ENCODE measurements at regions not wholly inside any gene's neighbourhood (a gene's known extent, or its start where the extent isn't known, plus 50 kb on each side); places are given as distances from the start of the nearest gene placed in this dataset.
A peak's percentile ranks its signal among the peaks of the same experiment; 100 is the strongest.

DNA sequence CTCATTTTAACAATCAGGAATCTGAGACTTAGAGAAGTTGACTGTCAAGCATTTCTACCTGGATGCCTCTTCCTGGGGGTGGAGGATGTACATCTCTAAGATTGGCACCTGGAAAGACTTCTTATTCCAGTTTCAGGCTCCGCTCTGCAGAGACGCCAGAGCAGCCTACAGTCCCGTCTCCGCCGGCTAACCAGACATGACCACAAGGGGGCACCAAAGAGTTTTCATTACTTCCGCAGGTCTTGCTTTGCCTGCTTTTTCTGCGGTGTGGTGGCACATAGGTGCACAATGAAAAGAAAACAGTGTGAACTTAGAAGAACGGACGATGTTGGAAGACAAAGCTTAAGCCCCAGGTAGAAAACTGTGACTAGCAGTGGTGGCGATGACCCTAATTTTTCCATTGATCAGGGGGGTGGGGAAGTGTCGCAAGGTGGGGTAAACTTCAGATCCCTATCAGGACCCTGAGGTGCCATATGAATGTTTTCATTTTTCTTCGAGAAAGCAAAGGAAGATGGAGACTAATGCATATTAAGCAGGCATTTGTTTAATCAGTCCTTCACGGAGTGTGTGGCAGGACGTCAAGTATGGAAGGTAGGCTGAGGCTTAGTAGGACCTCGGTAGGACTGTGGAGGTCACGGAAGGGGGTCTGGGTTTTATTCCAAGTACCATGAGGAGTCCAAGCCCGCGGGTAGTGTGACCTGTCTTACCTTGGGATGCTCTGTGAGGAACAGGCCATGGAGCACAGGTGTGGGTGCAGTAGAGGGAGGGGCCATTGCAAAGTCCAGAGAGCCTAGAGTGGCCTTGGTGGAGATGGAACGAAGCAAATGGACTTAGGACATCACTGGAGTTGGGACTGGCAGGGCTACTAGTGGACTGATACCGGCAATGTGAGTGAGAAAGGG lies 60.1 kb upstream of the SORCS3 start:
- no peak overlapping the region for H2AFZ ChIP-seq (ENCODE audit: low read length)
- peak; percentile 50 for DNase-seq (ENCODE audit: low spot score)
- H3K79me2 ChIP-seq (ENCODE audit: insufficient read depth, low read depth, low read length) = no peaks in the 10 kb centered on the region
- H4K20me1 ChIP-seq (ENCODE audit: insufficient read depth, low read length) = no peaks in the 10 kb centered on the region
- no peaks in the 10 kb centered on the region for H3K4me1 ChIP-seq (ENCODE audit: insufficient read depth, low read length, poor library complexity, severe bottlenecking)
- H3K36me3 ChIP-seq (ENCODE audit: insufficient read depth, low read length) = no peaks in the 10 kb centered on the region
- H3K4me3 ChIP-seq (ENCODE audit: low read depth, low read length, poor library complexity, severe bottlenecking) = no peak overlapping the region
- POLR2A ChIA-PET = no interaction called here
- no peaks in the 10 kb centered on the region for H3K9me2 ChIP-seq (ENCODE audit: insufficient read depth, low read length)
- H3K9me3 ChIP-seq (ENCODE audit: low read length) = no peaks in the 10 kb centered on the region
- no peak overlapping the region for H3K4me2 ChIP-seq (ENCODE audit: low read length)
- no TSS peak for BruUV-seq (replicated peaks)
- no peak overlapping the region for H3K27ac ChIP-seq (ENCODE audit: low read depth, low read length, poor library complexity, severe bottlenecking)
- CTCF ChIA-PET (ENCODE audit: unreplicated experiment) = no interaction called here
- no peak for TF ChIP-seq EZH2phosphoT487 (IDR thresholded peaks at IDR 0.05; ENCODE audit: borderline replicate concordance, low read depth, low read length)
- TF ChIP-seq, protein P1, sequence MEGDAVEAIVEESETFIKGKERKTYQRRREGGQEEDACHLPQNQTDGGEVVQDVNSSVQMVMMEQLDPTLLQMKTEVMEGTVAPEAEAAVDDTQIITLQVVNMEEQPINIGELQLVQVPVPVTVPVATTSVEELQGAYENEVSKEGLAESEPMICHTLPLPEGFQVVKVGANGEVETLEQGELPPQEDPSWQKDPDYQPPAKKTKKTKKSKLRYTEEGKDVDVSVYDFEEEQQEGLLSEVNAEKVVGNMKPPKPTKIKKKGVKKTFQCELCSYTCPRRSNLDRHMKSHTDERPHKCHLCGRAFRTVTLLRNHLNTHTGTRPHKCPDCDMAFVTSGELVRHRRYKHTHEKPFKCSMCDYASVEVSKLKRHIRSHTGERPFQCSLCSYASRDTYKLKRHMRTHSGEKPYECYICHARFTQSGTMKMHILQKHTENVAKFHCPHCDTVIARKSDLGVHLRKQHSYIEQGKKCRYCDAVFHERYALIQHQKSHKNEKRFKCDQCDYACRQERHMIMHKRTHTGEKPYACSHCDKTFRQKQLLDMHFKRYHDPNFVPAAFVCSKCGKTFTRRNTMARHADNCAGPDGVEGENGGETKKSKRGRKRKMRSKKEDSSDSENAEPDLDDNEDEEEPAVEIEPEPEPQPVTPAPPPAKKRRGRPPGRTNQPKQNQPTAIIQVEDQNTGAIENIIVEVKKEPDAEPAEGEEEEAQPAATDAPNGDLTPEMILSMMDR (conservative IDR thresholded peaks at IDR 0.05; ENCODE audit: low read length) = peak; percentile 94
- intact Hi-C loops (cut with micrococcal nuclease; ENCODE audit: unreplicated experiment) = no loop called here

DNA sequence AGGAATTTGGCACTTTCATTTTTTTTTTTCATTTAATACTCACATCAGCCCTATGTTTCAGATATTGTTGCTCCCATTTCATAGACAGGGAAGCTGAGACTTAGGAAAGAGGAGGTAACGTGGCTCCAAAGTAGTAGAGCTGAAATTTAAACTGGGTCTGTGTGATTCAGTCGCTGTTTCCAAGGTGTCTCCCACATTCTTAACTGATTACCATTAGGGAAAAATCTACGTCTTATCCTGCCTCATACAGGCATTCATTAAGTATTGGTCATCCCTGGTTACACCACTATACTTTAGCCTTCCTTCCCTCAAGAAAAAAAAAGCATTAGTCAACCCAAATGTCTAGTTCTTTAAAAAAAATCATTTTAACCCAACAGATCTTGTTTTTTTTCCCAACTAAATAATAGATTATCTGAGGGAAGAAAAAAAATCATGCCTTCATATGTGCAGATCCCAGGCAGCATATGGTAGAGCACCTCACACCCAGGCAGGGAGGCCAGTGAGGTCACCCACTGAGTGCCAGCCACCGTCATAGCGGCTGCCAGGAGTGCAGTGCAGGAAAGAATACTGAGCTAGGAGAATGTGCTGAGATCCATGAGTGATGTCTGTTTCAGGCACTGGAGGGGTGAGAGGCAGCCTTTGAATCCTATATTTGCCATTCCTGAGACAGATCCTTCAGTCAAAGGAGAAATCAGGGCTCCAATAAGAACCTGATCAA lies 59.0 kb upstream of the SORCS3 start:
- POLR2A ChIA-PET = no interaction called here
- no peak overlapping the region for H2AFZ ChIP-seq (ENCODE audit: low read length)
- no peaks in the 10 kb centered on the region for H3K79me2 ChIP-seq (ENCODE audit: insufficient read depth, low read depth, low read length)
- no peaks in the 10 kb centered on the region for H3K4me1 ChIP-seq (ENCODE audit: insufficient read depth, low read length, poor library complexity, severe bottlenecking)
- no peaks in the 10 kb centered on the region for H3K9me3 ChIP-seq (ENCODE audit: low read length)
- H3K9me2 ChIP-seq (ENCODE audit: insufficient read depth, low read length) = no peaks in the 10 kb centered on the region
- BruUV-seq (replicated peaks) = no TSS peak
- H3K4me2 ChIP-seq (ENCODE audit: low read length) = no peak overlapping the region
- no peaks in the 10 kb centered on the region for H4K20me1 ChIP-seq (ENCODE audit: insufficient read depth, low read length)
- no peak for DNase-seq (ENCODE audit: low spot score)
- intact Hi-C loops (cut with micrococcal nuclease; ENCODE audit: unreplicated experiment) = no loop called here
- no peak overlapping the region for H3K27ac ChIP-seq (ENCODE audit: low read depth, low read length, poor library complexity, severe bottlenecking)
- no peak for TF ChIP-seq EZH2phosphoT487 (IDR thresholded peaks at IDR 0.05; ENCODE audit: borderline replicate concordance, low read depth, low read length)
- TF ChIP-seq, protein P1 (conservative IDR thresholded peaks at IDR 0.05; ENCODE audit: low read length) = no peak
- CTCF ChIA-PET (ENCODE audit: unreplicated experiment) = no interaction called here
- no peak overlapping the region for H3K4me3 ChIP-seq (ENCODE audit: low read depth, low read length, poor library complexity, severe bottlenecking)
- no peaks in the 10 kb centered on the region for H3K36me3 ChIP-seq (ENCODE audit: insufficient read depth, low read length)

DNA sequence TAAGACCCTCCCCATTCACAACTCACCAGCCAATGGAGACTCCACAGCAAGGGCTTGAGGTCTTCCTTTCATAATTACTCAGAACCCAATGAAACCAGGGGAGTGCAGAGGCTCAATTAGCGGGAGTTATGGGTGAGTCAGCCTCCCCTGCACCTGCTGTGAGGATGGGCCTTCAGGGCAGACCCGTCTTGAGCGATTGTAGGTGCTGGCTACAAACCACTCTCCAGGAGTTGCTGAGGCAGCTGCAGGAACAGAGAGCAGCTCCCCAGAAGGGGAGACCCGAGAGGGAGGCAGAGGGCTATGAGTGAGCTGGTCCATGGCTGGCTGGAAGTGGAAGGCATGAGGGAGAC lies 58.5 kb upstream of the SORCS3 start:
- Histone ChIP-seq H3K27ac (ENCODE audit: low read depth, low read length, poor library complexity, severe bottlenecking) (no peak overlapping the region), H2AFZ (ENCODE audit: low read length) (no peak overlapping the region), H3K4me2 (ENCODE audit: low read length) (no peak overlapping the region), H3K4me3 (ENCODE audit: low read depth, low read length, poor library complexity, severe bottlenecking) (no peak overlapping the region), H3K4me1 (ENCODE audit: insufficient read depth, low read length, poor library complexity, severe bottlenecking) (no peaks in the 10 kb centered on the region), H3K79me2 (ENCODE audit: insufficient read depth, low read depth, low read length) (no peaks in the 10 kb centered on the region), H3K36me3 (ENCODE audit: insufficient read depth, low read length) (no peaks in the 10 kb centered on the region), H3K9me2 (ENCODE audit: insufficient read depth, low read length) (no peaks in the 10 kb centered on the region), H3K9me3 (ENCODE audit: low read length) (no peaks in the 10 kb centered on the region), H4K20me1 (ENCODE audit: insufficient read depth, low read length) (no peaks in the 10 kb centered on the region)
- TF ChIP-seq EZH2phosphoT487 (IDR thresholded peaks at IDR 0.05; ENCODE audit: borderline replicate concordance, low read depth, low read length) = no peak
- TF ChIP-seq, protein P1 (conservative IDR thresholded peaks at IDR 0.05; ENCODE audit: low read length) = no peak
- no TSS peak for BruUV-seq (replicated peaks)
- intact Hi-C loops (cut with micrococcal nuclease; ENCODE audit: unreplicated experiment) = no loop called here
- ChIA-PET POLR2A (no interaction called here), CTCF (ENCODE audit: unreplicated experiment) (no interaction called here)
- DNase-seq (ENCODE audit: low spot score) = no peak
